K562 (cell line): ENCODE measurements at regions not wholly inside any gene's neighbourhood (a gene's known extent, or its start where the extent isn't known, plus 50 kb on each side); places are given as distances from the start of the nearest gene placed in this dataset.

Experiments used
- ATAC-seq: fragments of 200-7000 bp; cut with Tn5 transposase; 3 replicates; pipeline ENCODE4 v1.9.1; 2020; ENCODE audit warnings: moderate library complexity
- BruUV-seq: library from RNA; stranded (reverse); fragments of 400-500 nt; replicated peaks from 2 replicates; lab custom pipeline; 2021; lab: Mats Ljungman, UMichigan
- CTCF ChIA-PET: fragments of 300-600 bp; formaldehyde crosslinking; extraction: SDS; loops from one replicate; lab custom pipeline; 2021; ENCODE audit warnings: low intra/inter-chr PET ratio; lab: Yijun Ruan, JAX
- POLR2A ChIA-PET: fragments of 300-600, 350-650 bp; sonication (Branson Sonifier 250); formaldehyde crosslinking; extraction: SDS; loops from one replicate; lab custom pipeline; 2021; ENCODE audit warnings: antibody characterized with exemption, inconsistent platforms; lab: Yijun Ruan, JAX
- DNase-seq, 4 experiments: peaks; one replicate each; pipeline versions ENCODE4 v3.0.0 to v3.0.0-alpha.2; 2011 to 2018; ENCODE audit warnings: low spot score in 3 of 4, mixed read lengths in 3 of 4; ENCODE audit errors: extremely low read depth in 1 of 4
- FAIRE-seq: peaks from 2 replicates; lab custom pipeline; 2011; peaks lifted over from hg19 to GRCh38; lab: Jason Lieb, UNC
- H2AFZ ChIP-seq: 2 replicates; pipeline ENCODE4 v1.6.0; 2011; ENCODE audit warnings: low read depth, low read length, control low read depth, inconsistent platforms
- H3K27ac ChIP-seq: fragments of 200-600 bp; 3 replicates; pipeline ENCODE4 v1.8.0; 2011; ENCODE audit warnings: low read depth, mild to moderate bottlenecking, control low read depth, inconsistent platforms, low read length, moderate library complexity, mixed read lengths; ENCODE audit errors: extremely low read depth
- H3K27me3 ChIP-seq, 2 experiments: fragments of 300-600 bp in 1 of 2; 2 replicates in 1 of 2; 3 replicates in 1 of 2; pipeline versions ENCODE4 v1.6.0 to v1.8.0; 2011; ENCODE audit warnings: inconsistent platforms in 2 of 2, low read length in 2 of 2, mild to moderate bottlenecking in 1 of 2, mixed read lengths in 1 of 2, moderate library complexity in 1 of 2; ENCODE audit not compliant: control insufficient read depth in 2 of 2, insufficient read depth in 2 of 2
- H3K36me3 ChIP-seq: fragments of 300-600 bp; 3 replicates; pipeline ENCODE4 v1.8.0; 2011; ENCODE audit warnings: mild to moderate bottlenecking, low read length, inconsistent platforms; ENCODE audit not compliant: control insufficient read depth, insufficient read depth
- H3K4me1 ChIP-seq, 2 experiments: fragments of 200-600 bp in 1 of 2; replicated peaks in 1 of 2; 2 replicates in 1 of 2; 3 replicates in 1 of 2; pipeline versions ENCODE4 v1.5.1 to v1.8.0; 2011; ENCODE audit warnings: inconsistent platforms in 2 of 2, low read length in 2 of 2, mild to moderate bottlenecking in 1 of 2, mixed read lengths in 1 of 2, moderate library complexity in 1 of 2; ENCODE audit not compliant: control insufficient read depth in 2 of 2, insufficient read depth in 2 of 2
- H3K4me2 ChIP-seq: 2 replicates; pipeline ENCODE4 v1.6.1; 2011; ENCODE audit warnings: low read length, control low read depth, inconsistent platforms, mixed read lengths; ENCODE audit not compliant: insufficient read depth
- H3K4me3 ChIP-seq: fragments of 200-600 bp; sonication (generic), shearing (Covaris generic); 2 replicates; pipeline ENCODE4 v1.5.1; 2016; ENCODE audit warnings: control low read depth, inconsistent platforms
- H3K79me2 ChIP-seq: fragments of 200-600 bp; 3 replicates; pipeline ENCODE4 v1.8.0; 2011; ENCODE audit warnings: low read length, inconsistent platforms; ENCODE audit not compliant: control insufficient read depth, insufficient read depth
- H3K9ac ChIP-seq, 2 experiments: 2 replicates each; pipeline versions ENCODE4 v1.6.0 to v1.6.1; 2011; ENCODE audit warnings: low read depth in 2 of 2, low read length in 2 of 2, control low read depth in 1 of 2, inconsistent platforms in 1 of 2, mild to moderate bottlenecking in 1 of 2, mixed read lengths in 1 of 2; ENCODE audit not compliant: insufficient read depth in 1 of 2
- H3K9me1 ChIP-seq: one replicate; pipeline ENCODE4 v1.6.0; 2011; ENCODE audit warnings: inconsistent platforms, mild to moderate bottlenecking, low read length, moderate library complexity; ENCODE audit not compliant: control insufficient read depth, insufficient read depth
- H3K9me3 ChIP-seq: replicated peaks from 2 replicates; pipeline ENCODE4 v1.5.1; 2011; ENCODE audit warnings: low read depth, low read length, inconsistent platforms; ENCODE audit not compliant: control insufficient read depth, insufficient read depth
- H4K20me1 ChIP-seq: replicated peaks from 2 replicates; pipeline ENCODE4 v1.6.1; 2011; ENCODE audit warnings: low read length, inconsistent platforms, mixed read lengths; ENCODE audit not compliant: control insufficient read depth, insufficient read depth
- BRD4 ChIP-seq: fragments of 200-600 bp; sonication (generic); IDR thresholded peaks from 2 replicates; pipeline ENCODE4 v1.6.1; 2017; ENCODE audit warnings: inconsistent platforms
- CEBPG ChIP-seq, 3 experiments: fragments of 200-800 bp in 1 of 3; sonication (Bioruptor generic) in 1 of 3; sonication (generic) in 1 of 3; formaldehyde crosslinking in 1 of 3; IDR thresholded peaks in 2 of 3; conservative IDR thresholded peaks in 1 of 3; 2 replicates each; pipeline versions ENCODE4 v1.6.1 to v1.8.0; 2016 to 2022; ENCODE audit warnings: missing compliant biosample characterization in 2 of 3, missing genetic modification characterization in 2 of 3, mild to moderate bottlenecking in 1 of 3, missing genetic modification reagents in 1 of 3
- GABPB1 ChIP-seq: sonication (generic); formaldehyde crosslinking; IDR thresholded peaks from 2 replicates; pipeline ENCODE4 v1.8.0; 2022; ENCODE audit warnings: mild to moderate bottlenecking, missing genetic modification reagents
- MCM2 ChIP-seq: fragments of 450-650 bp; IDR thresholded peaks from 2 replicates; pipeline ENCODE4 v1.6.1; 2017; ENCODE audit warnings: low read depth, mild to moderate bottlenecking
- NCOR1 ChIP-seq: fragments of 450-650 bp; IDR thresholded peaks from 2 replicates; pipeline ENCODE4 v1.6.1; 2016; ENCODE audit warnings: mild to moderate bottlenecking, moderate library complexity
- SP2 ChIP-seq: IDR thresholded peaks from 2 replicates; pipeline ENCODE4 v1.6.1; 2011; ENCODE audit warnings: mild to moderate bottlenecking, low read depth, low read length, moderate library complexity; ENCODE audit not compliant: poor library complexity, severe bottlenecking; ENCODE audit errors: extremely low read depth
- ZNF280A ChIP-seq: fragments of 450-650 bp; IDR thresholded peaks from 2 replicates; pipeline ENCODE4 v1.6.1; 2018; ENCODE audit warnings: mild to moderate bottlenecking, low read depth; ENCODE audit not compliant: partially characterized antibody
- WGBS: fragments of 100-300 bp; shearing (Covaris generic); methylation state at CpG from one replicate; pipeline ENCODE4 v1.1.6; 2016; ENCODE audit warnings: low coverage, mixed read lengths; ENCODE audit not compliant: insufficient coverage; ENCODE audit errors: missing lambda C conversion rate; 5-methylcytosine and 5-hydroxymethylcytosine counted together
- in situ Hi-C: fragments of 300-500 bp; cut with MboI; formaldehyde crosslinking; loops from 4 replicates; pipeline ENCODE4 v1.15.0; 2018; ENCODE audit warnings: inconsistent platforms, mixed read lengths
- intact Hi-C: fragments of 100-400 bp; cut with micrococcal nuclease; formaldehyde crosslinking; loops from 2 replicates; pipeline ENCODE4 v1.14.2; 2022

DNA sequence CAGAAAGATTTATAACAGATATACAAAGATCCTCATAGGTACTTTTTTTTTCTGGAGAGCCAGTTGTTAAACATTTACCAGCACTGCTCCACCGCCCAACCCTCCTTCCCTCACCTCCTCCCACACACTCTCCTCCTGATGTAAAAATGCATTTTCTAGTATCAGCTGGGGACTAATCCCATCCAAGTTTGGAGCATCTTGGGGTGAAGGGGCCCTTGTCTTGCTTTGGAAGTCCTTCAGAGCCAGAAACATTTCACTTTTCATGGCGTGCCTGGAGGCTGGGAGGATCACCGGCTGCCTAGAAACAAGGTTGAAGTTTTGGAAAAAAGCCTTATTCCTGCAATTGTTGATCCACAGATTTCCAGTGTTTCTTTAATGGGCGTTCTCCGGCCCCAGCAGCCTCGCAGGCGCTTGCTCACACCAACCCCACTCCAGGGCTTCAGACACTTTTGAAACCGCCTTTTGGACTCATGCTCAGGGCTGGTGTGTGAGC is 165.1 kb upstream of the AFDN start:
- DNase-seq = no peak
- H3K79me2 ChIP-seq = no peaks in the 10 kb centered on the region
- no TSS peak for BruUV-seq
- H3K27ac ChIP-seq = no peak overlapping the region
- intact Hi-C loops = no loop called here
- no peak overlapping the region for H3K4me3 ChIP-seq
- no peak for FAIRE-seq
- no peaks in the 10 kb centered on the region for H3K36me3 ChIP-seq
- H3K27me3 ChIP-seq = peaks cover 31 to 63% of the 10 kb centered on the region in 2 experiments
- WGBS = under 1% methylated on average over 8 of the region's 8 CpGs
- no peaks in the 10 kb centered on the region for H3K9me1 ChIP-seq
- POLR2A ChIA-PET = interaction anchor here (0.6 to 1.0 kb wide), 2 partner anchors 8 to 209 kb away, joined by 3 read pairs; no protein-coding TSS in a partner anchor
- in situ Hi-C loops = no loop called here
- H4K20me1 ChIP-seq = peaks cover 14% of the 10 kb centered on the region; the same call in 1 of the 2 replicates
- no peak overlapping the region for H3K9ac ChIP-seq
- H3K4me1 ChIP-seq = no peaks in the 10 kb centered on the region; a peak in 1 of 5 replicates
- TF ChIP-seq GABPB1 (CRISPR knock-in tag) (no peak), CEBPG (CRISPR knock-in tag; IDR thresholded peaks at IDR 0.05) (no peak), CEBPG (tag; conservative IDR thresholded peaks at IDR 0.05 in 1 of 2, IDR thresholded peaks at IDR 0.05 in 1 of 2) (no peak), BRD4 (no peak), ZNF280A (no peak), NCOR1 (no peak), MCM2 (no peak), SP2 (no peak)
- CTCF ChIA-PET = no interaction called here
- no peak for ATAC-seq
- H3K4me2 ChIP-seq = no peak overlapping the region
- no peak overlapping the region for H2AFZ ChIP-seq
- no peaks in the 10 kb centered on the region for H3K9me3 ChIP-seq
